GM21528 (cell line): ENCODE measurements at regions not wholly inside any gene's neighbourhood (a gene's known extent, or its start where the extent isn't known, plus 50 kb on each side); places are given as distances from the start of the nearest gene placed in this dataset.
"Not testable (repeated sequence)": the region's sequence is repeated elsewhere in the genome, so short reads cannot be mapped to it uniquely, and the experiment has no call there.

Experiments used
- ATAC-seq: cut with Tn5 transposase; IDR thresholded peaks from one replicate; pipeline ENCODE4 v1.9.1; 2021; ENCODE audit warnings: mild to moderate bottlenecking, moderate library complexity; ENCODE audit not compliant: unreplicated experiment, low FRiP score

- no peak for ATAC-seq
Measured at GRCh38 chr5:123721675-123722276, 209.8 kb downstream of the CSNK1G3 start.

GRCh38 chr5:123720955-123721354 lies 209.0 kb downstream of the CSNK1G3 start:
- no peak for ATAC-seq

- ATAC-seq = no peak
Measured at GRCh38 chr5:123720339-123720738, 208.4 kb downstream of the CSNK1G3 start.

- ATAC-seq = no peak
Measured at GRCh38 chr5:123719004-123719403, 207.0 kb downstream of the CSNK1G3 start.

- no peak for ATAC-seq
Measured at GRCh38 chr5:123718238-123718637, 206.3 kb downstream of the CSNK1G3 start.

GRCh38 chr5:123717139-123717538 lies 205.2 kb downstream of the CSNK1G3 start:
- ATAC-seq = no peak

- ATAC-seq = no peak
Measured at GRCh38 chr5:123710031-123710430, 198.1 kb downstream of the CSNK1G3 start.

- ATAC-seq = no peak
Measured at GRCh38 chr5:123709422-123709821, 197.4 kb downstream of the CSNK1G3 start.

GRCh38 chr5:123708074-123708806 lies 196.3 kb downstream of the CSNK1G3 start:
- no peak for ATAC-seq

GRCh38 chr5:123706531-123706930 lies 194.6 kb downstream of the CSNK1G3 start:
- no peak for ATAC-seq

GRCh38 chr5:123705741-123706140 lies 193.8 kb downstream of the CSNK1G3 start:
- no peak for ATAC-seq

- ATAC-seq = no peak
Measured at GRCh38 chr5:123701511-123702200, 189.7 kb downstream of the CSNK1G3 start.

- no peak for ATAC-seq
Measured at GRCh38 chr5:123700624-123701287, 188.8 kb downstream of the CSNK1G3 start.

GRCh38 chr5:123699571-123699970 lies 187.6 kb downstream of the CSNK1G3 start:
- no peak for ATAC-seq

GRCh38 chr5:123698937-123699336 lies 187.0 kb downstream of the CSNK1G3 start:
- not testable (repeated sequence) for ATAC-seq

GRCh38 chr5:123696921-123697341 lies 185.0 kb downstream of the CSNK1G3 start:
- ATAC-seq = no peak

- ATAC-seq = no peak
Measured at GRCh38 chr5:123690821-123691220, 178.8 kb downstream of the CSNK1G3 start.

GRCh38 chr5:123681061-123681460 lies 169.1 kb downstream of the CSNK1G3 start:
- no peak for ATAC-seq

GRCh38 chr5:123673107-123673506 lies 161.1 kb downstream of the CSNK1G3 start:
- ATAC-seq = no peak

- no peak for ATAC-seq
Measured at GRCh38 chr5:123671711-123672456, 159.9 kb downstream of the CSNK1G3 start.
